ENCODE measurements at regions not wholly inside any gene's neighbourhood (a gene's known extent, or its start where the extent isn't known, plus 50 kb on each side); places are given as distances from the start of the nearest gene placed in this dataset.

GRCh38 chr2:122908159-122908558 lies 1116.9 kb upstream of the CNTNAP5 start:
- Histone ChIP-seq H3K4me1 (no peaks in the 10 kb centered on the region), H3K9me3 (no peaks in the 10 kb centered on the region), H3K4me3 (no peak overlapping the region), H3K27me3 (no peaks in the 10 kb centered on the region), H3K36me3 (no peaks in the 10 kb centered on the region), H3K27ac (no peak overlapping the region)
- TF ChIP-seq EP300 (IDR thresholded peaks at IDR 0.05) (no peak), POLR2A (IDR thresholded peaks at IDR 0.05) (no peak), POLR2AphosphoS5 (IDR thresholded peaks at IDR 0.05) (no peak)
- TF ChIP-seq, protein P1, sequence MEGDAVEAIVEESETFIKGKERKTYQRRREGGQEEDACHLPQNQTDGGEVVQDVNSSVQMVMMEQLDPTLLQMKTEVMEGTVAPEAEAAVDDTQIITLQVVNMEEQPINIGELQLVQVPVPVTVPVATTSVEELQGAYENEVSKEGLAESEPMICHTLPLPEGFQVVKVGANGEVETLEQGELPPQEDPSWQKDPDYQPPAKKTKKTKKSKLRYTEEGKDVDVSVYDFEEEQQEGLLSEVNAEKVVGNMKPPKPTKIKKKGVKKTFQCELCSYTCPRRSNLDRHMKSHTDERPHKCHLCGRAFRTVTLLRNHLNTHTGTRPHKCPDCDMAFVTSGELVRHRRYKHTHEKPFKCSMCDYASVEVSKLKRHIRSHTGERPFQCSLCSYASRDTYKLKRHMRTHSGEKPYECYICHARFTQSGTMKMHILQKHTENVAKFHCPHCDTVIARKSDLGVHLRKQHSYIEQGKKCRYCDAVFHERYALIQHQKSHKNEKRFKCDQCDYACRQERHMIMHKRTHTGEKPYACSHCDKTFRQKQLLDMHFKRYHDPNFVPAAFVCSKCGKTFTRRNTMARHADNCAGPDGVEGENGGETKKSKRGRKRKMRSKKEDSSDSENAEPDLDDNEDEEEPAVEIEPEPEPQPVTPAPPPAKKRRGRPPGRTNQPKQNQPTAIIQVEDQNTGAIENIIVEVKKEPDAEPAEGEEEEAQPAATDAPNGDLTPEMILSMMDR (IDR thresholded peaks at IDR 0.05) = no peak
- WGBS, 2 donors = 77 to 88% methylated on average over 1 of the region's 1 CpG
- no peak for ATAC-seq (ENCODE audit: low FRiP score in 2 of 2)
- DNase-seq = no peak

DNA sequence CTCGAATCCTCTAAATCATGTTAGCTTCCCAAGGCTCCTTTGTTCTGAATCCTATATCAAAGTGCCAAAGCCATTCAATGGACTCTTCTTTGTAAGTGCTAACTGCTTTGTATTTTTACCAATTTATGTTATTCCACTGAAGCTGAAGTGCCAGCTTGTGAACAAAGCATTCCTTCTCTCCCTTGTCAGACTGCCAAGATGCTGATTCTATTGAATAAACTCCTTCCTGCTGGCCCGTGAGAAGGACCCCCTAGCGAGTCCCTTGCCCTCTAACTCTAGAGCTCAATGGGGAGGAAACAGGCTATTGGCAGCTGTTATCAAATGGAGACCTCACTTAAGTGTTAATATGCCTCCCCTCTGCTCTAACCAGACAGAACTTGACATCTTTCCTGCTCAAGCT lies 1097.9 kb upstream of the CNTNAP5 start:
- Histone ChIP-seq H3K27me3 (no peaks in the 10 kb centered on the region), H3K4me1 (no peaks in the 10 kb centered on the region), H3K4me3 (no peak overlapping the region), H3K9me3 (peaks cover 0 to 21% (median 8%) of the 10 kb centered on the region in 4 donors), H3K27ac (no peak overlapping the region), H3K36me3 (no peaks in the 10 kb centered on the region)
- WGBS, 2 donors = 32 to 39% methylated on average over 3 of the region's 3 CpGs
- DNase-seq = no peak
- ATAC-seq (ENCODE audit: low FRiP score in 2 of 2) = no peak
- no peak for TF ChIP-seq POLR2A (IDR thresholded peaks at IDR 0.05)
- TF ChIP-seq EP300 (IDR thresholded peaks at IDR 0.05) = no peak
- TF ChIP-seq, protein P1 (IDR thresholded peaks at IDR 0.05) = no peak
- TF ChIP-seq POLR2AphosphoS5 (IDR thresholded peaks at IDR 0.05) = no peak

DNA sequence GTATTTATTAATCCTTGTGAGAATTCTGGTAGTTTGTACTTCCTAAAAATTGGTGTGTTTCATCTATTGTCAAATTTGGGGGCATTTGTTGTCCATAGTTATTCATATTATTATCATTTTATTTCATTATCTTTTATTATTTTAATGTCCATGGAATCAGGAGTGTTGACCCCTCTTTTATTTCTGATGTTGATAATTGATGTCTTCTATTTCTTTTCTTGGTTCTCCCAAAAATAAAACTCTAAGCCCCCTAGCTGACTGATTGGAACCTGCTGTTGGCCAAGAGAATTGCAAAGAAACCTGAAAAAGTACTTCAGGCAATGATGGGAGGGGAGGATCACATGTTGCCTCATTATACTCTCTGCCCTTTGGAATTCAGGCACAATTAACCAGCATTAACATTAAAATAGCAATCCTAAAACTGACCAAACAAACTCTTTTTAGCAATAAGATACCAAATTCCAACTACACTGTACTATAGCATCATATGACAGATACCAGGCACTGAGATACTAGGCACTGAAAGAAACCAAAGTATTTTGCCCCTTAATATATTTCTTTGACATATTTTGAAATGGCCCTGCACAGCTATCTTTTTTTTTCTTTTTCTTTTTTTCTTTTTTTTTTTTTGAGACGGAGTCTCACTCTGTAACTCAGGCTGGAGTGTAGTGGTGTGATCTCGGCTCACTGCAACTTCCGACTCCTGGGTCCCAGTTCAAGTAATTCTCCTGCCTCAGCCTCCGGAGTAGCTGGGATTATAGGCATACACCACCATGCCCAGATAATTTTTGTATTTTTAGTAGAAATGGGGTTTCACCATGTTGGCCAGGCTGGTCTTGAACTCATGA lies 1097.2 kb upstream of the CNTNAP5 start:
- Histone ChIP-seq H3K27ac (no peak overlapping the region), H3K9me3 (peaks cover 0 to 21% (median 8%) of the 10 kb centered on the region in 4 donors), H3K36me3 (no peaks in the 10 kb centered on the region), H3K4me1 (no peaks in the 10 kb centered on the region), H3K4me3 (no peak overlapping the region), H3K27me3 (no peaks in the 10 kb centered on the region)
- no peak for ATAC-seq (ENCODE audit: low FRiP score in 2 of 2)
- 83 to 90% methylated on average over 4 of the region's 4 CpGs for WGBS, 2 donors
- DNase-seq = no peak
- TF ChIP-seq POLR2AphosphoS5 (IDR thresholded peaks at IDR 0.05) (no peak), EP300 (IDR thresholded peaks at IDR 0.05) (no peak), POLR2A (IDR thresholded peaks at IDR 0.05) (no peak)
- TF ChIP-seq, protein P1 (IDR thresholded peaks at IDR 0.05) = no peak

- Histone ChIP-seq H3K27me3 (no peaks in the 10 kb centered on the region), H3K36me3 (no peaks in the 10 kb centered on the region), H3K4me3 (no peak overlapping the region), H3K27ac (no peak overlapping the region), H3K9me3 (peaks cover 0 to 16% (median 8%) of the 10 kb centered on the region in 4 donors), H3K4me1 (no peaks in the 10 kb centered on the region)
- ATAC-seq (ENCODE audit: low FRiP score in 2 of 2) (no peak), DNase-seq (no peak)
- WGBS, 2 donors = 68 to 78% methylated on average over 1 of the region's 1 CpG
- TF ChIP-seq POLR2AphosphoS5 (IDR thresholded peaks at IDR 0.05) (no peak), EP300 (IDR thresholded peaks at IDR 0.05) (no peak), POLR2A (IDR thresholded peaks at IDR 0.05) (no peak)
- TF ChIP-seq, protein P1 (IDR thresholded peaks at IDR 0.05) = no peak
Measured at GRCh38 chr2:122929347-122929746, 1095.7 kb upstream of the CNTNAP5 start.

- no peak overlapping the region for H3K4me3 ChIP-seq
- H3K9me3 ChIP-seq = no peaks in the 10 kb centered on the region
- WGBS, 2 donors = 41 to 49% methylated on average over 2 of the region's 2 CpGs
- no peaks in the 10 kb centered on the region for H3K27me3 ChIP-seq
- DNase-seq = no peak
- H3K4me1 ChIP-seq = no peaks in the 10 kb centered on the region
- no peaks in the 10 kb centered on the region for H3K36me3 ChIP-seq
- no peak for ATAC-seq (ENCODE audit: low FRiP score in 2 of 2)
- no peak overlapping the region for H3K27ac ChIP-seq
- TF ChIP-seq, protein P1 (IDR thresholded peaks at IDR 0.05) = no peak
- TF ChIP-seq POLR2AphosphoS5 (IDR thresholded peaks at IDR 0.05) = no peak
- no peak for TF ChIP-seq POLR2A (IDR thresholded peaks at IDR 0.05)
Measured at GRCh38 chr2:122935506-122935905, 1089.6 kb upstream of the CNTNAP5 start.
